Fibroblast of skin of scalp (primary cell): ENCODE measurements at regions not wholly inside any gene's neighbourhood (a gene's known extent, or its start where the extent isn't known, plus 50 kb on each side); places are given as distances from the start of the nearest gene placed in this dataset.

Source experiments
- DNase-seq: peaks from one replicate; pipeline ENCODE4 v3.0.0-alpha.2; 2013

GRCh38 chr21:25133939-25134338 lies 473.3 kb downstream of the MRPL39 start:
- peak; percentile 92 for DNase-seq

- no peak for DNase-seq
These were observed 479.5 kb downstream of the MRPL39 start for GRCh38 chr21:25127811-25128210.

- DNase-seq = no peak
These were observed 480.3 kb downstream of the MRPL39 start for GRCh38 chr21:25127007-25127406.

GRCh38 chr21:25126564-25126963 lies 480.7 kb downstream of the MRPL39 start:
- no peak for DNase-seq

- DNase-seq = no peak
These were observed 488.6 kb downstream of the MRPL39 start for GRCh38 chr21:25118648-25119047.

- DNase-seq = no peak
These were observed 492.3 kb downstream of the MRPL39 start for GRCh38 chr21:25115021-25115420.

- peak; percentile 85 for DNase-seq
These were observed 499.6 kb downstream of the MRPL39 start for GRCh38 chr21:25107708-25108107.

- DNase-seq = peak; percentile 26
These were observed 503.6 kb downstream of the MRPL39 start for GRCh38 chr21:25103500-25104207.

GRCh38 chr21:25097648-25098047 lies 509.6 kb downstream of the MRPL39 start:
- no peak for DNase-seq

GRCh38 chr21:25094695-25095094 lies 512.6 kb downstream of the MRPL39 start:
- no peak for DNase-seq

GRCh38 chr21:25092441-25093011 lies 514.8 kb downstream of the MRPL39 start:
- DNase-seq = no peak

GRCh38 chr21:25081096-25081495 lies 526.2 kb downstream of the MRPL39 start:
- DNase-seq = peak; percentile 91

- DNase-seq = peak; percentile 90
These were observed 526.6 kb downstream of the MRPL39 start for GRCh38 chr21:25080661-25081060.

- DNase-seq = peak; percentile 88
These were observed 527.1 kb downstream of the MRPL39 start for GRCh38 chr21:25080141-25080540.

- DNase-seq = no peak
These were observed 528.2 kb downstream of the MRPL39 start for GRCh38 chr21:25079053-25079452.

GRCh38 chr21:25062061-25062460 lies 545.2 kb downstream of the MRPL39 start:
- peak; percentile 10 for DNase-seq

- no peak for DNase-seq
These were observed 552.6 kb downstream of the MRPL39 start for GRCh38 chr21:25054689-25055088.

- DNase-seq = peak; percentile 57
These were observed 567.6 kb downstream of the MRPL39 start for GRCh38 chr21:25039461-25040380.

GRCh38 chr21:25036775-25037174 lies 570.5 kb downstream of the MRPL39 start:
- no peak for DNase-seq

GRCh38 chr21:25031750-25032149 lies 575.5 kb downstream of the MRPL39 start:
- DNase-seq = no peak

GRCh38 chr21:25029580-25029979 lies 577.7 kb downstream of the MRPL39 start:
- no peak for DNase-seq

GRCh38 chr21:25025596-25025995 lies 581.7 kb downstream of the MRPL39 start:
- DNase-seq = no peak

GRCh38 chr21:25024639-25025038 lies 582.6 kb downstream of the MRPL39 start:
- no peak for DNase-seq
